ENCODE measurements at regions not wholly inside any gene's neighbourhood (a gene's known extent, or its start where the extent isn't known, plus 50 kb on each side); places are given as distances from the start of the nearest gene placed in this dataset.

GRCh38 chr4:60981534-60981933 lies 218.6 kb upstream of the ADGRL3 start:
- Histone ChIP-seq H3K79me2 (ENCODE audit: insufficient read depth) (no peaks in the 10 kb centered on the region), H3K9ac (no peak overlapping the region), H3K9me3 (ENCODE audit: low read depth) (no peaks in the 10 kb centered on the region), H3K27me3 (replicated peaks; ENCODE audit: insufficient read depth) (no peaks in the 10 kb centered on the region), H4K20me1 (ENCODE audit: insufficient read depth) (no peaks in the 10 kb centered on the region), H3K27ac (no peak overlapping the region), H3K4me3 (no peak overlapping the region), H3K4me2 (ENCODE audit: unreplicated experiment) (no peak overlapping the region), H3K9me2 (ENCODE audit: insufficient read depth) (no peaks in the 10 kb centered on the region), H3K36me3 (ENCODE audit: low read depth) (no peaks in the 10 kb centered on the region), H3F3A (ENCODE audit: insufficient read depth) (no peaks in the 10 kb centered on the region), H2AFZ (no peak overlapping the region), H3K4me1 (ENCODE audit: insufficient read depth) (no peaks in the 10 kb centered on the region)
- 1 to 2% methylated on average over 4 of the region's 4 CpGs for WGBS, 2 experiments (ENCODE audit: low coverage in 1 of 2, low lambda C conversion rate in 2 of 2, missing lambda C conversion rate in 2 of 2)
- in situ Hi-C loops (cut with MboI): no loop called here
- no peak for DNase-seq
- TF ChIP-seq EZH2phosphoT487 (IDR thresholded peaks at IDR 0.05; ENCODE audit: insufficient read depth, low read depth) (no peak), EZH2 (IDR thresholded peaks at IDR 0.05; ENCODE audit: insufficient read depth, poor library complexity, severe bottlenecking) (no peak)

GRCh38 chr4:60989141-60989540 lies 211.0 kb upstream of the ADGRL3 start:
- H3K79me2 ChIP-seq (ENCODE audit: insufficient read depth): no peaks in the 10 kb centered on the region
- DNase-seq: no peak
- TF ChIP-seq EZH2 (IDR thresholded peaks at IDR 0.05; ENCODE audit: insufficient read depth, poor library complexity, severe bottlenecking) (no peak), EZH2phosphoT487 (IDR thresholded peaks at IDR 0.05; ENCODE audit: insufficient read depth, low read depth) (no peak)
- no peaks in the 10 kb centered on the region for H4K20me1 ChIP-seq (ENCODE audit: insufficient read depth)
- no peak overlapping the region for H3K4me3 ChIP-seq
- H3K4me1 ChIP-seq (ENCODE audit: insufficient read depth): no peaks in the 10 kb centered on the region
- no peaks in the 10 kb centered on the region for H3K27me3 ChIP-seq (replicated peaks; ENCODE audit: insufficient read depth)
- WGBS, 2 experiments (ENCODE audit: low coverage in 1 of 2, low lambda C conversion rate in 2 of 2, missing lambda C conversion rate in 2 of 2): 4 to 33% methylated on average over 1 of the region's 1 CpG
- H3K9me2 ChIP-seq (ENCODE audit: insufficient read depth): no peaks in the 10 kb centered on the region
- no peaks in the 10 kb centered on the region for H3F3A ChIP-seq (ENCODE audit: insufficient read depth)
- H3K9me3 ChIP-seq (ENCODE audit: low read depth): no peaks in the 10 kb centered on the region
- no peaks in the 10 kb centered on the region for H3K36me3 ChIP-seq (ENCODE audit: low read depth)
- no peak overlapping the region for H3K27ac ChIP-seq
- H2AFZ ChIP-seq: no peak overlapping the region
- H3K9ac ChIP-seq: no peak overlapping the region
- in situ Hi-C loops (cut with MboI): no loop called here
- no peak overlapping the region for H3K4me2 ChIP-seq (ENCODE audit: unreplicated experiment)

- H3K27me3 ChIP-seq (replicated peaks; ENCODE audit: insufficient read depth): no peaks in the 10 kb centered on the region
- in situ Hi-C loops (cut with MboI): no loop called here
- H3K9ac ChIP-seq: no peak overlapping the region
- H3K36me3 ChIP-seq (ENCODE audit: low read depth): no peaks in the 10 kb centered on the region
- TF ChIP-seq EZH2phosphoT487 (IDR thresholded peaks at IDR 0.05; ENCODE audit: insufficient read depth, low read depth) (no peak), EZH2 (IDR thresholded peaks at IDR 0.05; ENCODE audit: insufficient read depth, poor library complexity, severe bottlenecking) (no peak)
- no peaks in the 10 kb centered on the region for H3F3A ChIP-seq (ENCODE audit: insufficient read depth)
- H3K4me2 ChIP-seq (ENCODE audit: unreplicated experiment): no peak overlapping the region
- H3K4me3 ChIP-seq: no peak overlapping the region
- 12 to 18% methylated on average over 3 of the region's 3 CpGs for WGBS, 2 experiments (ENCODE audit: low coverage in 1 of 2, low lambda C conversion rate in 2 of 2, missing lambda C conversion rate in 2 of 2)
- no peaks in the 10 kb centered on the region for H3K9me2 ChIP-seq (ENCODE audit: insufficient read depth)
- H3K4me1 ChIP-seq (ENCODE audit: insufficient read depth): no peaks in the 10 kb centered on the region
- no peak overlapping the region for H2AFZ ChIP-seq
- no peak for DNase-seq
- no peaks in the 10 kb centered on the region for H3K79me2 ChIP-seq (ENCODE audit: insufficient read depth)
- no peak overlapping the region for H3K27ac ChIP-seq
- H3K9me3 ChIP-seq (ENCODE audit: low read depth): no peaks in the 10 kb centered on the region
- H4K20me1 ChIP-seq (ENCODE audit: insufficient read depth): no peaks in the 10 kb centered on the region
Observed at GRCh38 chr4:60992037-60992436, 208.1 kb upstream of the ADGRL3 start.

- Histone ChIP-seq H3K36me3 (ENCODE audit: low read depth) (no peaks in the 10 kb centered on the region), H3K4me3 (no peak overlapping the region), H3K4me2 (ENCODE audit: unreplicated experiment) (no peak overlapping the region), H3K79me2 (ENCODE audit: insufficient read depth) (no peaks in the 10 kb centered on the region), H3K9me3 (ENCODE audit: low read depth) (no peaks in the 10 kb centered on the region), H3K27ac (no peak overlapping the region), H2AFZ (no peak overlapping the region), H3K27me3 (replicated peaks; ENCODE audit: insufficient read depth) (no peaks in the 10 kb centered on the region), H3K4me1 (ENCODE audit: insufficient read depth) (no peaks in the 10 kb centered on the region), H3K9me2 (ENCODE audit: insufficient read depth) (no peaks in the 10 kb centered on the region), H3K9ac (no peak overlapping the region), H3F3A (ENCODE audit: insufficient read depth) (no peaks in the 10 kb centered on the region), H4K20me1 (ENCODE audit: insufficient read depth) (no peaks in the 10 kb centered on the region)
- DNase-seq: no peak
- in situ Hi-C loops (cut with MboI): no loop called here
- no peak for TF ChIP-seq EZH2 (IDR thresholded peaks at IDR 0.05; ENCODE audit: insufficient read depth, poor library complexity, severe bottlenecking)
- no peak for TF ChIP-seq EZH2phosphoT487 (IDR thresholded peaks at IDR 0.05; ENCODE audit: insufficient read depth, low read depth)
Observed at GRCh38 chr4:61003301-61003700, 196.8 kb upstream of the ADGRL3 start.

- no peaks in the 10 kb centered on the region for H3K36me3 ChIP-seq (ENCODE audit: low read depth)
- no peaks in the 10 kb centered on the region for H3K9me2 ChIP-seq (ENCODE audit: insufficient read depth)
- 20 to 35% methylated on average over 1 of the region's 1 CpG for WGBS, 2 experiments (ENCODE audit: low coverage in 1 of 2, low lambda C conversion rate in 2 of 2, missing lambda C conversion rate in 2 of 2)
- no peak overlapping the region for H3K9ac ChIP-seq
- no peak for TF ChIP-seq EZH2 (IDR thresholded peaks at IDR 0.05; ENCODE audit: insufficient read depth, poor library complexity, severe bottlenecking)
- TF ChIP-seq EZH2phosphoT487 (IDR thresholded peaks at IDR 0.05; ENCODE audit: insufficient read depth, low read depth): no peak
- H2AFZ ChIP-seq: no peak overlapping the region
- H3K79me2 ChIP-seq (ENCODE audit: insufficient read depth): no peaks in the 10 kb centered on the region
- no peak overlapping the region for H3K27ac ChIP-seq
- H3K4me1 ChIP-seq (ENCODE audit: insufficient read depth): no peaks in the 10 kb centered on the region
- H3K27me3 ChIP-seq (replicated peaks; ENCODE audit: insufficient read depth): no peaks in the 10 kb centered on the region
- in situ Hi-C loops (cut with MboI): no loop called here
- no peak for DNase-seq
- H4K20me1 ChIP-seq (ENCODE audit: insufficient read depth): no peaks in the 10 kb centered on the region
- no peak overlapping the region for H3K4me3 ChIP-seq
- H3F3A ChIP-seq (ENCODE audit: insufficient read depth): no peaks in the 10 kb centered on the region
- H3K4me2 ChIP-seq (ENCODE audit: unreplicated experiment): no peak overlapping the region
- no peaks in the 10 kb centered on the region for H3K9me3 ChIP-seq (ENCODE audit: low read depth)
Observed at GRCh38 chr4:61004651-61005170, 195.4 kb upstream of the ADGRL3 start.

All from GM23248 (cell line).